ENCODE measurements at regions not wholly inside any gene's neighbourhood (a gene's known extent, or its start where the extent isn't known, plus 50 kb on each side); places are given as distances from the start of the nearest gene placed in this dataset.

GRCh38 chr14:65834812-65835211, 422.3 kb downstream of the FUT8 start:
- TF ChIP-seq CTCF (IDR thresholded peaks at IDR 0.05) (no peak), POLR2A (IDR thresholded peaks at IDR 0.05) (no peak)

Measured in thyroid gland (tissue), 4 donors.